ENCODE measurements at regions not wholly inside any gene's neighbourhood (a gene's known extent, or its start where the extent isn't known, plus 50 kb on each side); places are given as distances from the start of the nearest gene placed in this dataset.
"Not testable (repeated sequence)": the region's sequence is repeated elsewhere in the genome, so short reads cannot be mapped to it uniquely, and the experiment has no call there.

GRCh38 chr5:86284400-86285190, 333.1 kb upstream of the COX7C start:
- ATAC-seq; POLR2A ChIA-PET; CTCF ChIA-PET; H3K4me1 Mint-ChIP-seq; H3K27ac Mint-ChIP-seq; H3K27me3 Mint-ChIP-seq (ENCODE audit: low read depth); DNase-seq (ENCODE audit: low spot score); H3K4me3 Mint-ChIP-seq; H3K36me3 Mint-ChIP-seq: not testable (repeated sequence)
- peaks cover 11% of the 10 kb centered on the region for H3K9me3 Mint-ChIP-seq

GRCh38 chr5:86287437-86287836, 330.3 kb upstream of the COX7C start:
- H3K4me3 Mint-ChIP-seq; H3K27ac Mint-ChIP-seq; H3K36me3 Mint-ChIP-seq; H3K27me3 Mint-ChIP-seq (ENCODE audit: low read depth); DNase-seq (ENCODE audit: low spot score); CTCF ChIA-PET; POLR2A ChIA-PET; ATAC-seq; H3K4me1 Mint-ChIP-seq: not testable (repeated sequence)
- peaks cover 16% of the 10 kb centered on the region for H3K9me3 Mint-ChIP-seq

DNA sequence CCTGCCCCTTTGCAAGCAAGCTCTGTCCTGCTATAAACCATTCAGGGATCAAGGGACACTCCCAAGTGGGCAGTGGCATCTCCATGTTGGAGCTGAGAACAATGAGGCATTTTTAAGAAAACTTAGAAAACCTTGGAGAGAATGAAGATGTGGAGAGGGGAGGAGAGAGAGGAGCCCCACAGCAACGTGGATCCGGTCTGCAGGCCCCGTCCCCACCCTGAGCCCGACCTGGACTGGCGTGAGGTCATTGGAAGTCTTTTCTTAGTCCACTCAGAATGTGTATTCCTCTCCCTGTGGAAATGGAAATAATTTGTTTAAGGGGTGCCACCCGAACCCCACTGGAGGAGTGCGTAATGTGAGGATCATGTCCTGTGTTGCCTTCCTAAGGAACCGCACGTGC, 328.0 kb upstream of the COX7C start:
- ATAC-seq; H3K4me1 Mint-ChIP-seq; DNase-seq (ENCODE audit: low spot score); POLR2A ChIA-PET; H3K27ac Mint-ChIP-seq; H3K27me3 Mint-ChIP-seq (ENCODE audit: low read depth); CTCF ChIA-PET; H3K36me3 Mint-ChIP-seq; H3K4me3 Mint-ChIP-seq: not testable (repeated sequence)
- peaks cover 16% of the 10 kb centered on the region for H3K9me3 Mint-ChIP-seq

DNA sequence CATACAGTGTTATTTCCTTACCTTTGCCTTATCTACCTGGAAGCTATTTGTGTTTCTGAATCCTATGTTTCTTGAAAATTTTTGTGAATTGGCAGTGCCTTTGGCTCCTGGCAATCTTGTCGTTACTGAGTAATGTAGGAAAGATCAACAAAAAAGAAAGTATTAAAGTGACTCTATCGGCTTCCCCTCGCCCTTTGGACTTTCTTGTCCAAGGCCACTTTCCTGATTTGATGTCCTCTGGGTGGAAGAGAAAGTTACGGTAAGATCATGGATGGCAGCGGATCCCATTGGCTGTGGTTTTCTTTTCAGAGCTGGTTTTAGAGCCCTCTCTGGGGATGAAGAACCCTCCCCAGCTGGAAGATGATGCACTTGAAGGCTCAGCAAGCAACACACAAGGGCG, 324.9 kb upstream of the COX7C start:
- DNase-seq (ENCODE audit: low spot score); H3K27ac Mint-ChIP-seq; POLR2A ChIA-PET; ATAC-seq; H3K4me1 Mint-ChIP-seq; H3K36me3 Mint-ChIP-seq; H3K27me3 Mint-ChIP-seq (ENCODE audit: low read depth); CTCF ChIA-PET; H3K4me3 Mint-ChIP-seq: not testable (repeated sequence)
- peaks cover 16% of the 10 kb centered on the region for H3K9me3 Mint-ChIP-seq

DNA sequence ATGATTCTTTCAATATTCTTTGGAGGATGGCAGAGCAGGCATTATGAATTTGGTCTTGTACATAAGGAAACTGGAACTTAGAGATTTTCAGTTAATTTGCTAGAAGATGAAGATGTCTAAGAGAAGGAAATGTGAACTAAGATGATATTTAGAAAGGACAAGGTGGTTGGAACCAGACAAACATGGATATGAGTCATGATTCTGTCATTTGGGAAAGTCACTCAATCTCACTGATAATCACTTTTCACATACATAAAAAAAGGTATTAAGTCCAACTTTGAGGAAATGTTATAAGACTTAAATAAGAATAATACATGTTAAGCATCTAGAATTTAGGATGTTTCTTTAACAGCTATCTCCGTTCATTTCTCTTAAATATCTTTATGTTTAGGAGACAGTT, 315.1 kb upstream of the COX7C start:
- POLR2A ChIA-PET; ATAC-seq; H3K9me3 Mint-ChIP-seq; CTCF ChIA-PET; H3K27ac Mint-ChIP-seq; H3K4me1 Mint-ChIP-seq; H3K36me3 Mint-ChIP-seq; DNase-seq (ENCODE audit: low spot score); H3K27me3 Mint-ChIP-seq (ENCODE audit: low read depth); H3K4me3 Mint-ChIP-seq: not testable (repeated sequence)

DNA sequence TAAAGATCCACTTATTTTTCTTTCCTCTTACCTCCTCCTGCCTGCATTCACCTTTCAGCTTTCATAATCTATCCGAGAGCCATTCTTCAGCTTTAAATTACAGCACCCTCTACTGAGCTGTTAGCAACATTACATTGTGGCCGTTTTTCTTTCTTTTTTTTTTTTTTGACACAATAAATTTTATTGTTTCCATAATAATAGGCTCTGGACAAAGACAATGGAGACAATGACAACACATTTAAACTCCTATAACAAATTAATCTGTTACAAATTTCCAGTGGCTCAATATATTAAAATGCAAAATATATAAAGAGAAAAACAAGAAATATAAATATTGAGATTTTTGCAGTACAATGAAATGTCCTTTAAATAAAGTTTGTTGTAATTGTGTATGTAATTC, 312.7 kb upstream of the COX7C start:
- not testable (repeated sequence) for DNase-seq (ENCODE audit: low spot score); H3K27ac Mint-ChIP-seq

GRCh38 chr5:86314951-86315350, 302.8 kb upstream of the COX7C start:
- CTCF ChIA-PET, result no interaction called here
- POLR2A ChIA-PET, result no interaction called here

More for the DNA sequence above, 312.7 kb upstream of the COX7C start:
- CTCF ChIA-PET; H3K4me1 Mint-ChIP-seq; H3K4me3 Mint-ChIP-seq; H3K36me3 Mint-ChIP-seq; POLR2A ChIA-PET; H3K9me3 Mint-ChIP-seq; H3K27me3 Mint-ChIP-seq (ENCODE audit: low read depth): not testable (repeated sequence)
- peak; percentile 50; the same call in 1 of the 2 replicates for ATAC-seq
- TF ChIP-seq, protein P1, sequence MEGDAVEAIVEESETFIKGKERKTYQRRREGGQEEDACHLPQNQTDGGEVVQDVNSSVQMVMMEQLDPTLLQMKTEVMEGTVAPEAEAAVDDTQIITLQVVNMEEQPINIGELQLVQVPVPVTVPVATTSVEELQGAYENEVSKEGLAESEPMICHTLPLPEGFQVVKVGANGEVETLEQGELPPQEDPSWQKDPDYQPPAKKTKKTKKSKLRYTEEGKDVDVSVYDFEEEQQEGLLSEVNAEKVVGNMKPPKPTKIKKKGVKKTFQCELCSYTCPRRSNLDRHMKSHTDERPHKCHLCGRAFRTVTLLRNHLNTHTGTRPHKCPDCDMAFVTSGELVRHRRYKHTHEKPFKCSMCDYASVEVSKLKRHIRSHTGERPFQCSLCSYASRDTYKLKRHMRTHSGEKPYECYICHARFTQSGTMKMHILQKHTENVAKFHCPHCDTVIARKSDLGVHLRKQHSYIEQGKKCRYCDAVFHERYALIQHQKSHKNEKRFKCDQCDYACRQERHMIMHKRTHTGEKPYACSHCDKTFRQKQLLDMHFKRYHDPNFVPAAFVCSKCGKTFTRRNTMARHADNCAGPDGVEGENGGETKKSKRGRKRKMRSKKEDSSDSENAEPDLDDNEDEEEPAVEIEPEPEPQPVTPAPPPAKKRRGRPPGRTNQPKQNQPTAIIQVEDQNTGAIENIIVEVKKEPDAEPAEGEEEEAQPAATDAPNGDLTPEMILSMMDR (IDR thresholded peaks at IDR 0.05), result peak; percentile 49

More at GRCh38 chr5:86314951-86315350, 302.8 kb upstream of the COX7C start:
- H3K27me3 Mint-ChIP-seq (ENCODE audit: low read depth), result no peaks in the 10 kb centered on the region; the same call in 1 of the 2 replicates
- ATAC-seq, result no peak
- H3K27ac Mint-ChIP-seq, result no peak overlapping the region
- no peak overlapping the region for H3K4me3 Mint-ChIP-seq
- no peak for TF ChIP-seq ARID4B (CRISPR knock-in tag; IDR thresholded peaks at IDR 0.05; ENCODE audit: borderline replicate concordance)
- no peak for TF ChIP-seq CDX4 (CRISPR knock-in tag; IDR thresholded peaks at IDR 0.05; ENCODE audit: borderline replicate concordance)
- TF ChIP-seq IRF2 (CRISPR knock-in tag; IDR thresholded peaks at IDR 0.05; ENCODE audit: borderline replicate concordance, low read depth), result no peak
- no peak for TF ChIP-seq SOX15 (CRISPR knock-in tag; IDR thresholded peaks at IDR 0.05)
- TF ChIP-seq HMGA2 (CRISPR knock-in tag; IDR thresholded peaks at IDR 0.05), result no peak
- peaks cover 26% of the 10 kb centered on the region for H3K9me3 Mint-ChIP-seq
- no peaks in the 10 kb centered on the region for H3K36me3 Mint-ChIP-seq
- DNase-seq (ENCODE audit: low spot score), result no peak
- no peaks in the 10 kb centered on the region for H3K4me1 Mint-ChIP-seq
